Astrocyte (in vitro differentiated cells and primary cell): ENCODE measurements at regions not wholly inside any gene's neighbourhood (a gene's known extent, or its start where the extent isn't known, plus 50 kb on each side); places are given as distances from the start of the nearest gene placed in this dataset.

Experiments used
- CTCF ChIP-seq: IDR thresholded peaks from 2 replicates; pipeline ENCODE4 v1.5.1; 2011; ENCODE audit warnings: low read depth, mild to moderate bottlenecking, inconsistent platforms, low read length, moderate library complexity; ENCODE audit not compliant: insufficient read depth
- EZH2 ChIP-seq: IDR thresholded peaks from 2 replicates; pipeline ENCODE4 v1.6.1; 2012; ENCODE audit warnings: mild to moderate bottlenecking, low read length, inconsistent platforms; ENCODE audit not compliant: insufficient read depth

GRCh38 chr18:69226971-69227370, 173.7 kb upstream of the DOK6 start:
- TF ChIP-seq CTCF (no peak), EZH2 (no peak)
